Upper lobe of right lung (tissue), 1 donor: ENCODE measurements at regions not wholly inside any gene's neighbourhood (a gene's known extent, or its start where the extent isn't known, plus 50 kb on each side); places are given as distances from the start of the nearest gene placed in this dataset.

Experiments used
- ATAC-seq: fragments of 200-7000 bp; cut with Tn5 transposase; one replicate; pipeline ENCODE4 v1.9.1; 2020; ENCODE audit warnings: mild to moderate bottlenecking, moderate library complexity
- DNase-seq: peaks from one replicate; pipeline ENCODE4 v3.0.0-alpha.2; 2020
- H3K27ac ChIP-seq: fragments of 200-600 bp; one replicate; pipeline ENCODE4 v1.8.0; 2022
- H3K27me3 ChIP-seq: fragments of 200-600 bp; one replicate; pipeline ENCODE4 v1.8.0; 2022; ENCODE audit warnings: mild to moderate bottlenecking
- H3K36me3 ChIP-seq: fragments of 200-600 bp; one replicate; pipeline ENCODE4 v1.8.0; 2022
- H3K4me1 ChIP-seq: fragments of 200-600 bp; one replicate; pipeline ENCODE4 v1.8.0; 2022
- H3K4me3 ChIP-seq: fragments of 200-600 bp; one replicate; pipeline ENCODE4 v1.8.0; 2022; ENCODE audit warnings: mild to moderate bottlenecking
- H3K9me3 ChIP-seq: fragments of 200-600 bp; one replicate; pipeline ENCODE4 v1.8.0; 2022
- CTCF ChIP-seq: fragments of 200-600 bp; IDR thresholded peaks from one replicate; pipeline ENCODE4 v1.8.0; 2022; ENCODE audit warnings: antibody characterized with exemption
- intact Hi-C: fragments of 100-400 bp; cut with DNase I; formaldehyde crosslinking; loops from one replicate; pipeline ENCODE4 v1.11.0; 2022
- donor health status: DM: no; HTN: yes; CAD: no; lungs with severe emphysema.

DNA sequence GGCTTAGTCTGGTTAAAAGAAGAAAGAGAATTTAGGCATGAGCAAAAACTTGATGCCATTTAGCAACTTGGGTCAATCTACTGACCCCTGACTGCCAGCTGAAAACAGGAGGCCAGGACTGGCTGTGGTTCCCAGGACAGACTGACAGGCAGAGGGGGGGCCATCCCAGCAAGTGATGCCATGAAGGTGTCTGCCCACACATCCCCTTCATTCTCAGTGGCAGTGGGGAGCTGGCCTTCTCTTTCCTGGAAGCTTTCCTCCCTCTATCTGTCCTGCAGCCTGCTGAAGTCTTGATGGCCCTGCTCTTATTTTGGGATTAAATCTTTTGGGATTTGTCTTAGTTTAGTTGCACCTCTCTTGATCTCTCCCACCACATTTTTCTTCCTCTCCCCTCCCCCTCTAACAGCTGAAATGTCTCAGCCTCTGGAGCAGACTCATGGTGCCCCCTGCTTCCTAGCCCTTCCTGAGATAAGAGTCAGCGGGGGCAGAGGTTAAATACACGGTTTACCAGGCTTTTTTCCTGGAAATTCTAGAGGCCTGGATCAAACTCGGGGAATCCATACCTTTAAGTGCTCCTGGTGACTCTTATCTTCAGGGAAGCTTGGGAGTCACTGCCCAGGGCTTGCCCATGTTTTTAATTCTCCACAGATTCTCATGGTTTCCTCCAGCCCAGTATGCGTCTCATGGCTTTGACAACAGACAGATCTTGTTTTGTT lies 99.5 kb upstream of the TSPAN2 start:
- Histone ChIP-seq H3K9me3 (no peaks in the 10 kb centered on the region), H3K4me1 (no peaks in the 10 kb centered on the region), H3K4me3 (no peak overlapping the region), H3K36me3 (no peaks in the 10 kb centered on the region), H3K27me3 (no peaks in the 10 kb centered on the region), H3K27ac (no peak overlapping the region)
- DNase-seq (no peak), ATAC-seq (no peak)
- intact Hi-C loops: no loop called here
- TF ChIP-seq CTCF: no peak

DNA sequence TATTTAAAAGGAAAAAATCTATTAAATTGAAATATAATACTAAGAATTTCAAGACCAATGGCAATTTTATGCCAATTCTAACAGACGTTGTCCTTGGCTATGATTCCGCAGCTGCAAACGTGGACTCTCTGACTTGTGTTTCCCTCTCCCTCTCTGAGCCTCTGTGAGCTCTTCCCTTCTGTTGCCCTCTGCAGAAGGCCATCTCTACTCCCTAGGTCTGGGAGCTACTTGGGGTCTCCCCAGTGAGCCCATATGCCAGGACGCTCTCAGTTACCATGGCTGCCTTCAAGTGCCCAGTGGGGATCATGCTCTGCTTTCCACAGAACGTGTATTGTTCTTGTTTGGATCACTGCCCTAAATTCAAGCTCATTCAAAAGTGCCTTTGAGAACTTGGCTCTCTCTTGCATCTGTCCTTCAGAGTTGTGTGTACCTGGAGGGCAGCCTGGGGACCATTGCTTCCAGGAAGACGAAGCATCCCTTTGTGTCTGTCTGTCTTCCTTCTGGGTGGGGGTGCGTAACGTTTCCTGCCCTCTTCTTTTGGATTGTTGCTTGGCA lies 97.5 kb upstream of the TSPAN2 start:
- Histone ChIP-seq H3K36me3 (no peaks in the 10 kb centered on the region), H3K27me3 (no peaks in the 10 kb centered on the region), H3K4me1 (no peaks in the 10 kb centered on the region), H3K4me3 (no peak overlapping the region), H3K27ac (no peak overlapping the region), H3K9me3 (no peaks in the 10 kb centered on the region)
- TF ChIP-seq CTCF: no peak
- DNase-seq (no peak), ATAC-seq (no peak)
- intact Hi-C loops: no loop called here

DNA sequence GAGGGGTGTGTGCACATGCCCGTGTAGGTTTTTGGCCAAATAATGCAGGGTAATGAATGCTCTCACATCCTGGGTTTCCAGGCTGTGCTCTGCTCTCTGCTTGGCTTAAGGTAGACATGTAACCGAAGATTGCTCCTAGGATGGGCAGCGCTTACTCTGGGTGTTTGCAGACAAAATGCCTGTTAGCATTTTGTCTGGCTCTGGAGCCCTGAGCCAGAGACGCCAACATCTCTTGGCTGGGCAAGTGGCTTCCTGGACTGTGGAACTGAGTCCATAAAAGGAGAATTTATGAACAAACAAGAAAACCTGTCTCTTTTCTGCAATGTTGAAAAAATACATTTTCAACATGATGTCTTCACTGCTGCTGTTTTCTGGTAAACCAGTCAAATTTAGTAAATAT lies 96.0 kb upstream of the TSPAN2 start:
- intact Hi-C loops: no loop called here

GRCh38 chr1:115184951-115185331 lies 95.6 kb upstream of the TSPAN2 start:
- Histone ChIP-seq H3K27ac (no peak overlapping the region), H3K27me3 (no peaks in the 10 kb centered on the region), H3K4me1 (no peaks in the 10 kb centered on the region), H3K4me3 (no peak overlapping the region), H3K36me3 (no peaks in the 10 kb centered on the region), H3K9me3 (no peaks in the 10 kb centered on the region)
- no peak for DNase-seq
- intact Hi-C loops: no loop called here
- no peak for TF ChIP-seq CTCF
- ATAC-seq: peak; percentile 19

More for the DNA sequence above, 96.0 kb upstream of the TSPAN2 start:
- no peaks in the 10 kb centered on the region for H3K4me1 ChIP-seq
- no peak for DNase-seq
- no peaks in the 10 kb centered on the region for H3K27me3 ChIP-seq
- ATAC-seq: no peak
- no peaks in the 10 kb centered on the region for H3K36me3 ChIP-seq
- no peak overlapping the region for H3K27ac ChIP-seq
- H3K9me3 ChIP-seq: no peaks in the 10 kb centered on the region
- no peak overlapping the region for H3K4me3 ChIP-seq
- TF ChIP-seq CTCF: no peak

DNA sequence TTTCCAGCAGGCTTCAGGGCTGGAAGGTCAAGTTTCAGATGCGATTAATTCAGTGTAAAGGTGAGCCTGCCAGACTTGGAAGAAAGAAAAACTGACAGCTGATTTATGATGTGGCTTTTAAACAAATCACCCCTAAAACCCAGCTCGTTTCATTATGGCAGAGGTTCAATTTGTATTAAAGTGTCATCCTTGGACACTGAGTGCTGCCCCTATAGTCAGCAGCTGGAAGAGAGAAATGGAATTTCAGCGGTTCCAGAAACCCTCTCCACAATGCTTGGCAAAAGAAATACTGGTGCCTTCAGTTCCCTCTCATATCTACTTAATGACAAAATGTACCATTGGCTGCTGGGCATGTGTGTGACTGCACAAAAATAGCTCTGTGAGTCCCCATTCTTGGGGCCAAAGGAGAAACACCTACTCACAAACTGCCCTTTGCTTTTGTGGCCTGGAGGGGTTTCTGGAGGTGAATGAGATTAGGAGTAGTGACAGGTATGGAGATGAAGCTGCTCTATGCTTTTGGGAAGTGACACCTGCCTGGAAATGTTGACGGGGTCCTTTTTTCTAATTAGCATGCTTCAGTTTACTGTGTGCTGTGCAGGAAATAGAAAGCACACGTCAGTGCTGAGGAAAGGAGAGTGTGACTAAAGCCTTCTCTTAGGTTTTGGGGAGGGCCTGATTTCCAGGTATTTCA lies 95.1 kb upstream of the TSPAN2 start:
- H3K4me3 ChIP-seq: no peak overlapping the region
- no peak overlapping the region for H3K27ac ChIP-seq
- TF ChIP-seq CTCF: no peak
- no peaks in the 10 kb centered on the region for H3K9me3 ChIP-seq
- no peak for DNase-seq
- intact Hi-C loops: no loop called here
- no peaks in the 10 kb centered on the region for H3K4me1 ChIP-seq
- ATAC-seq: no peak
- H3K27me3 ChIP-seq: no peaks in the 10 kb centered on the region
- no peaks in the 10 kb centered on the region for H3K36me3 ChIP-seq
